ENCODE measurements at regions not wholly inside any gene's neighbourhood (a gene's known extent, or its start where the extent isn't known, plus 50 kb on each side); places are given as distances from the start of the nearest gene placed in this dataset.
"Not testable (repeated sequence)": the region's sequence is repeated elsewhere in the genome, so short reads cannot be mapped to it uniquely, and the experiment has no call there.

DNA sequence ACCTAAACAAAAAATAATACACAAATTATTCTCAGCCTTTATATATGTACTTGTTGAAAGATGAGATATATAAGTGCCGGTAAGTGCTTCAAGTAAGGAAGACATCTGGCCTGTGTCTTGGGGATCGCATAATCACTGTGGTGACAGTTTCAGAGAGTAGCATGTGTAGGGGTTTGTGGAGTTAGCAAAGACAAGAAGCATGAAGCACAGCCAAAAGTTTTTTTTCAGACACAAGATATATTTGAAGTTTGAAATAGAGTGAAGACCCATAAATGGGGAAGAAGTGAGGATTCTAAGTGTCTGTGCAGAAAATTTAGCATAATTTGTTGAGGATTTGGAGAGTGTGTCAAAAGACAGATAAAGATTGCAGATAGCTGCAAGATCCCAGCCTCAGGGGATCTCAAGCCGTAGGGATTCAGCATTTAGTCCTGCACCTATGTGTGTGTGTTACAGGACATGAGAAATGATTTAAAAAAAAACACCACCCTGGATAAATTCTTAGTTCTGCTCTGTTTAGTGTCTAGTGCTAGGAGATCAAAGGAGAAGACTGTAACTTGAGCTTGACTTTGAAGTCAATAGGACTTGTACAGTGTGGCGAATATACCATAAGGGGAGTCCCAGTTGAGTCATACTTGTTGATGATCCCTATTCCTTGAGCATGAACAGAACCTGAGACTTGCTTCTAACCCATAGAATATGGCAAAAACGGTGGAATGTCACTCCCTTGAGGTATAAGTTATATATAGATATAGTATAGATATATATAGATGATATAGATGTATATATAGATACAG, 123.9 kb upstream of the GRM7 start:
- no peak for DNase-seq (ENCODE audit: low read depth)

DNA sequence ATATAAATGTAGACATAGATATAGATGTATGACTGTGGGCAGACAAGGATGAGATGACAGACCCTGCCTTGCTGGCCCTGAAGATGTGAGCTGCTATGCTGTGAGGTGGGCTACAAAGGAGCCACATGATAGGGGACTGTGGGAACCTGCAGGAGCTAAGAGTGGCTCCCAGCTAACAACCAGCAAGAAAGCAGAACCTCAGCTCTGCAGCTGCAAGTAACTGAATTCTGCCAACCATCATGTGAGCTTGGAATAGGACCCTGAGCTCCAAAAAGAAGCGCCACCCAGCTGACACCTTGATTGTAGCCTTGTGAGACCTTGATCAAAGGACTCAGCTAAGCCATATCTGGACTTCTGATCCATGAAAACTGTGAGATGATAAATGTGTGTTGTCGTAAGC, 123.3 kb upstream of the GRM7 start:
- DNase-seq (ENCODE audit: low read depth): no peak

DNA sequence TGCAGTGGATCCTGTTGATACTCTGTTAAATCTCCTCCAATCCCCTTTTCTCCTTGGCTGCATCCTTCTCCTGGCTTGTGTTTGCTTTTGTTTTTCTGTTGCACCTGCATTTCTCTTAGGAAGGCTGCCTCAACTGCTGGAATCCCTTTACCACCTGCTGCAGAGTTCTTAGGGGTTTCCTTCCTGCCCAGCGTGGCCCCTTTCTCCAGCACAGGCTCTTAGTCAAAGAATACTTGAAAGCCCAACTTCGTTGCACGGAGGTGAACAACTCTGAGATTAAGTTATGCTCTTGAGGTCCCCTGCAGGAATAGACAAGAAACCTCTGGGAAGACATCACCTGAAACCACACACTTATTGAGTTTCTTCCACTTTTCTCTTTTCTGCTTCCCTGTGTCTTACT, 121.6 kb upstream of the GRM7 start:
- no peak for DNase-seq (ENCODE audit: low read depth)

DNA sequence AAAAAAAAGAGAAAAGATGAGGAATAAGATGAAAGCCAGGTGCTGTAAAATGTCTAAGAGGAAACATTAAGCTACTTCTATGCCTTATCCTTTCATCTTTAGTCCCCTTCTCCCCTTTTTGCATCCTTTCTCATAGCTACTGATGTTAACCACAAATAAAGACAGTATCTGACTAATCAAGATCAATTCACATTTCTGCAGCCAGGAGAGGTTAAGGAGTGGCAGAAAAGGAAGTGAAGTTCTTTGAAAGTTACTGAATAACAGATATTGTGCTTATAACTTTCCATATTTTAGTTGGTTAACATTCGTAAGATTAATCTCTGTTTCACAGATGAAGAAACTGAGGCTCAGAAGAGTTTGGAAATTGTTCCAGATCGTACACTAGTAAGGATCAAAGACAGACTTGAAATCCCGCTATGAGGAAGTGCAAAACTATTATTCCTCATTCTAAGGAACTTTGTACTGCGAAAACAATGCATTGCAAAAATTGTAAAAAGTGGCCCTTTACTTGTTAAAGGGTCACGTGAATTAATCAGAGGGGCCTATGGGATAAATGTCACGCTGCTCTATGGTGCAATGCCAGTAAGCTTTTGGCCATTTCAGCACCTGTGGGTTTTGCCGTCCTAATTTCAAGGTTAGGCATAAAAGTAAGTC, 117.7 kb upstream of the GRM7 start:
- no peak for DNase-seq (ENCODE audit: low read depth)

DNA sequence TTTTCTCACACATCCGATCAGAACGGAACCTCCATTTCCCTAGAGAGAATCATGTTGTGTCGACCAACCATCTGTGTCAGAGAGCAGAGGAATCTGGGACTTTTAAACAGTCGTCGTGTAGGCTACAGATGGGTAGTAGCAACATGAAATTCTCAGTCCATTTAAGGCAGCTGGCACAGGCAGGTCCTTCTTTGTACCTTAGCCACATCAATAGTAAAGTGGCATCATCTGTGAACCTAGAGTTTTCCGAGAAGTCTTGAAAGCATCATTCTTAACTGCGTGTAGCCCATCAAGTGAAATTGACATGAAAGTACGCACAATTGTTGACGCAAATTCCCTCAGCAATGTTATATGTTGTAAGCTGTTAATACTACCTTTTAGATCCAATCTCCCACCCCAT, 114.5 kb upstream of the GRM7 start:
- DNase-seq (ENCODE audit: low read depth): no peak

DNA sequence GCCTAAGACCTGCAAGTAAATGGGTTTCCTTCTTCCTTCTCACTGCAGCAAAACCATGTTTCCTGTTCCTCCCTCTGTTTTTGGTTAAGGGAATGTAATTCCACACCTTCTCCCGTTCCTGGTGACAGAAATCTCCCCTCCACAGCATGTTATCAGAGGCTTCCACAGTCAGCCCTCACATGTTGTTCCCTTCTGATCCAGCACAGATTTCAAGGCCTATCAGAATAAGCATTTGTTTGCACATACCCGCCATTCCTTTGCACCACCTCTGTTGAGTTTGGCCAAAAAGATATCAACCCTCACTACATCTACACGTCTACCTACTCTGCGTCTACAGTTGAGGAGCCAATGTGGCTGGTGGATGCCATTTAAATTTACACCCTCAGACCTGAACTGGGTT, 113.9 kb upstream of the GRM7 start:
- no peak for DNase-seq (ENCODE audit: low read depth)

DNA sequence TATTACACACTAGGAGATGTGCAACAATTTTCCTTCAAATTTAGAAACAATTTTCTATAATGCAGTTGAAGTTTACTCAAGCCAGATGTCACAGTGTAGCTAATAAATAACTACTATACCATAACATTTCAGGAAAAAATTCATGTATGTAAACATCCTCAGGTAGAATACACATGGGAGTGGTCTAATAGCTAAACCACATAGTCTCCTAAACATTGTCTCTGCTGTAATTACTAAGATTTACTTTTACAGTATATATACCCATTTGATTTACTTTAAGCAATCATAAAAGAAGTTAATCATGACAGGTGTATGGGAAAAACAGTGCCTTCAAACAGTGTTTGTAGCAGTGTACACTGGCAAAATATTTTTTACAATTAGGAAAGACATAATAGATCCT, 110.1 kb upstream of the GRM7 start:
- DNase-seq (ENCODE audit: low read depth): no peak

DNA sequence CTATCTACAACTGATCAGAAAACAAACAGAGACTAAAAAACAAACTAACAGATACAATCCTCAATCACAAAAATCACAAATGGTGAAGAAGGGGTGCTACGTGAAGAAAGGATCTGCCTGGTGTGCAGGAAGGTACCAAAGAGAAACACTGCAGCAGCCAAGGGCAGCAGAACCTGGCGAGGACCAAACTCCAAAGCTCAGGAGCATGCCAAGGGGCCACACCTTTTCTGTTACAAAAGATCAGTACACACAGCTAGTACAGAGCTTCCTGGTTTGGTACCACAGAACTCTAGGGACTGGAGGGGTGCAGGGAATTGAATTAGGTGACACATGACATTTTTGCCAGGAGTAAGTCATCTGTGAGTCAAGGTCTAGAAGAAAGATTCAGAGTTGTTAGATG, 107.4 kb upstream of the GRM7 start:
- DNase-seq (ENCODE audit: low read depth): no peak

DNA sequence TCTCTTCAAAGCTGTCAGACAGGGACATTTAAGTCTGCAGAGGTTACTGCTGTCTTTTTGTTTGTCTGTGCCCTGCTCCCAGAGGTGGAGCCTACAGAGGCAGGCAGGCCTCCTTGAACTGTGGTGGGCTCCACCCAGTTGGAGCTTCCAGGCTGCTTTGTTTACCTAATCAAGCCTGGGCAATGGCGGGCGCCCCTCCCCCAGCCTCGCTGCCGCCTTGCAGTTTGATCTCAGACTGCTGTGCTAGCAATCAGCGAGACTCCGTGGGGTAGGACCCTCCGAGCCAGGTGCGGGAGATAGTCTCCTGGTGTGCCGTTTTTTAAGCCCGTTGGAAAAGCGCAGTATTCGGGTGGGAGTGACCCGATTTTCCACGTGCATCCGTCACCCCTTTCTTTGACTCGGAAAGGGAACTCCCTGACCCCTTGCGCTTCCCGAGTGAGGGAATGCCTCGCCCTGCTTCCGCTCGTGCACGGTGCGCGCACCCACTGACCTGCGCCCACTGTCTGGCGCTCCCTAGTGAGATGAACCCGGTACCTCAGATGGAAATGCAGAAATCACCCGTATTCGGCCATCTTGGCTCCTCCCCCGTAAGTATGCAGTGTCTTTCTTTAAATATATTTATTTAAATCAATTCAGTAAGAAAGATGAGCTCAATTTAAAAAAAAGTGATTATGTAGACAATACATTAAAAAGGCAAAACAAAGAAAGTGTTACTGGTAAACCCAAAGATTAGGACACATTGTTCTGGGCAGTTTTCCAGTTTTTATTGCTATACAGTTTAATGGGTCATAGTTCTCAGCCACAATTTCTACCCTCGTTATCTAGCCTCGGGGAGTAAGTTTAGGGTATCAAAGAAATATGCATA, 91.2 kb upstream of the GRM7 start:
- DNase-seq (ENCODE audit: low read depth): not testable (repeated sequence)

DNA sequence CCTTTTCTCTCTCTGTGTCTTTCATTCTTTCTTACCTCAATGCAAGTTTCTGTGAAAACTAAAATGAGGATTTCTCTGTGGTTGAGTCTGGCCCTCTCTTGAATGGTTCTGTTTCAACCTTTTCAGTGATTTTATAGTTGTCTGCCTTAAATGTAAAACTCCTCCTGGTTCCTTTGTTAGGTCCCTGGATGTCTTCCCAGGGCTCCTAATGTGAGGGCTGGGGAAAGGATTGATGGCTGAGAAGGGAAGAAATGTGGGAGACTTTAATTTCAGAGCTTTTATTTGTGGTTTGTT, 90.6 kb upstream of the GRM7 start:
- no peak for DNase-seq (ENCODE audit: low read depth)

DNA sequence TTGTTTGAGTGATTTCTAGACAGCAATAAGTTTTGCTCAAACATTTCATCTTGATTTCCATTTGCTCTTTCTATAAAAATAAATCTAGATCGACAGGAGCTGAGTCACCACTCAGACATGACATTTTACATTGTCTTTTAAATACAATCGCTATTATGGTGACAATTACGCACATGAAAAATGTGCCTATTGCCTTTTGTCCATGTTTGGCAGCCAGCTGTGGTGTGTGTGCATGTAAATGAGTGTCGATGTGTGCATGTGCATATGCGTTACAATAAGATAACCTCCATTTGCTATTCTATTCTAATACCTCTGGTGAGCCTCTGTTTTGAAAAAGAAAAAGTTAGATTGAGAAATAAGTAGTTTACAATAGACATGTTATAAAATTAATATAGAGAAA, 89.7 kb upstream of the GRM7 start:
- DNase-seq (ENCODE audit: low read depth): no peak

DNA sequence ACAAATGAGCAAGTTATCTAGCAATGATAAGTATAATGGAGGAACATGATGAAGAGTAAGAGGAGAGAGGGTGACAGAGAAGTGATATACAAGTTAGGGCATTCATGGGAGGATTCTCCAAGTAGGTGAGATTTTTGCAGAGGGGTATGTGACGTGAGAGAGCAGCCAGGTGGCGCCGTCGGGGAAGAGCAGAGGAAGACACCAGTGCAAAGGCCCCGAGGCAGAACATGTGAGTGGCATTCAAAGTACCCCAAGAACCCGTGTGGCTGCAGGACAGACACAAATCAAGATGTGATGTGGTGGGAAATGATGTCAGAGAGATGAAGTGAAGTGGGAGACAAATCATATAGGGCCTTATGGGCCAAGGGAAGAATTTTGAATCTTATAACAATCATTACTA, 81.8 kb upstream of the GRM7 start:
- DNase-seq (ENCODE audit: low read depth): no peak

DNA sequence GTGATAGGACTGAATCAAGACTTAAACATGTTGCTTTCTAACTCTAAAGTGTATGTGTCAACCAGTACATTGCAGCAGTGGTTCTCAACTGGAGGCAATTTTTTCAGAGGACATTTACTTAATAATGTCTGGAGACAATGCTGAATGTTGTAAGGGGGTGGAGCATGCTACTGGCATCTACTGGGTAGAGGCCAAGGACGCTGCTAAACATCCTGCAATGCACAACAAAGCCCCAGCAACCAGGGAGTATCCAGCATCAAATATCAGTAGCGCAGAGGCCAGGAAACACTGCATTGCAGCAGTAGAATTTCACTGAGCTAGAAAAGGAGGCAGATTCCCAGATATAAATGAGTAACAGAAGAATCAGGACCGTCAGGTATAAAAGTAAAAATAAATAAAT, 79.8 kb upstream of the GRM7 start:
- DNase-seq (ENCODE audit: low read depth): no peak

DNA sequence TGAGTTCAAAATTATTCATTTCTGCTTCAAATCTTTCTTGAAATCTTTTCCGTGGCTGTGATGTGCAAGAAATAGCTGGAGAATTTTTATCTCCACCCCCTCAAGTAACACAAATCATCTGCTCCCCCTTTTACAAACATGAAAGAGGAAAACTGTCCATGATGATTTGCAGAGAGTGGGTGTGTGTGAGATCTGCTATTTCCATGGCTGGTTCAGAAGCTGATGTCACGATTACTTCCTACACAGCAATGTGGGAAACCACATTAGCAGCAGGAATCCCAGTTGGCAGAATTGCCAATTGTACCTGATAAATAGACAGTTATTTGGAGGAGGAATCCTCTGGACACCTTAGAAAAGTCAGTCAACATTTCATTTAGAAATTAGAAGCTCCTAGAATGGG, 75.2 kb upstream of the GRM7 start:
- no peak for DNase-seq (ENCODE audit: low read depth)

DNA sequence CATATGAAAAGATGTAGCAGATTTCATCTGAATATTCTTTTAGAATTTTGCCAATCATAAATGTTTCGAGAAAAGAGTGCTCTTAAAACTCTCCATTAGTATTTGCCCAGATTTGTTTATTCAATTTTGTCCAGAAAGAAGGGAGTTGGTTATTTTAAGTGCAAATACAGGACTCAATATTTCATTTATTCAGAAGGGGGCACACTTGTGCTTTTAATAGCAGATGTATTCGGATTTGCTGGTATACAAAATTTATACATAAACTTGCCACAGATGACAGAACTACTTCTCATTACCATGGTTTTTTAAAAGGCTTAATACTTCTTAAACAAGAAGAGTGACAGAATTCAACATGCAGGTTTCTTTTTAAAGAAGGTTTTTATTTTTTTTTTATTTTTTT, 69.8 kb upstream of the GRM7 start:
- DNase-seq (ENCODE audit: low read depth): no peak

DNA sequence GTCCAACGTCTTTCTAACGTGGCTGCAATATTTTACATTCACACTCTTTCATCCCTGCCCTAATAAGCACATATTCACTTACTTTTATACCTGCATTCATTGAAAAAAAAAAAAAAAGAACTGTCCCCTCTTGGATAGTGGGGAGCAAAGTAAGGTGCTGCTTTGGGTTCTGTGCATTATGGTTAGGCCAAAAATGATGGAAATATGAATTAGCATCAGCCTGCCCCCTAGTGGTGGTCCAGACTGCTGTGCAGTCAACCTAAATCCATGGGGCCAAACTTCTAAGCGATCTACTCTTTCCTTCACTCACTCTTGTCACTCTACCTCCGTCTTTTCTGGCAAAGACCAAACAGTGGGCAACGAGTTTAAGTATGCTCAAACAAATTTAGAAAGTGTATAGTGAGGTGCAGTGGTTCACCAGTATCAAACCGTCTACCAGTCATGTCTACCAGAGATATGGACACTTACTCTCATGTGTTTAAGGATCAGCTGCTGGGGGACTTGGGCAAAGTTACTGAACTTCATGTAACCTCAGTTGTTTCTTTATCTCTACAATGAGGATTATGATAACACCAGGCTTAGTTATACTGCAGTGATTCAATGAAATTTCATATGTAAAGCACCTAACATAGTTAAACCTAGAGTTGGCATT, 61.5 kb upstream of the GRM7 start:
- DNase-seq (ENCODE audit: low read depth): no peak

DNA sequence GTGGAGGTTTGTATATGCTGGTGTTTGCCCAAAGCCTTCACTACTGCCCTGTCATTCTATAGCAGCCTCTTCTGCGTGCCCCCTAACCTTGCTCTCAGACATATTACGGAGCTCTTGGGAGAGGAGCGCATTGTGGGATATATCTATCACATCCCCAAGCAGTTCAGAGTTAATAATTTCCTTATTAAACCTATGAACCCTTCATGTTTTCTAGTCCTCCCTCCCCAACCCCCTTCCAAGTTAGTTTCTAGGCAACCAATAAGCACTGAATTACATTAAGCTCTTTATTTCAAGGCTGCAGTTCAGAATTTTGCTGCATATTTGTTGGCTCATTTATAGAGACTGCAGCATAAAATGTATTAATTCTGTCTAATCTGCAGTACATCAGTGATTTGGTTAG, 57.3 kb upstream of the GRM7 start:
- no peak for DNase-seq (ENCODE audit: low read depth)

DNA sequence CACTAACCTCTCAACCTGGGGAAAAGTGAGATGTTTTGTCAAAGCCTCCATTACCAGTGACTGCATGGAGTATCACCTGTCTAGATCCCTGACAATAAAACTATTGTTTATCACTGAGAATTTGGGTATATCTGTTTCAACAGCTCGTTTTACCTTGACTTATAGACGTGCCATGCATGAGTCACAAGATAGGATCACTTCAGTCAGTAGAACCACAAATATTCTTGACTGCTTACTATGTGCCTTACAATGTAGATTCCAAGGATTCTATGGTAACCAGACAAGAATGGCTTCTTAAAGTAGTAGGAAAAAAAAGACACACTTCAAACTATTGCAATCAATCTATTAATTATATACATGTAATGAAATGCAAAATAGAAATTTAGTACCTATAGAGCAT, 55.7 kb upstream of the GRM7 start:
- no peak for DNase-seq (ENCODE audit: low read depth)

DNA sequence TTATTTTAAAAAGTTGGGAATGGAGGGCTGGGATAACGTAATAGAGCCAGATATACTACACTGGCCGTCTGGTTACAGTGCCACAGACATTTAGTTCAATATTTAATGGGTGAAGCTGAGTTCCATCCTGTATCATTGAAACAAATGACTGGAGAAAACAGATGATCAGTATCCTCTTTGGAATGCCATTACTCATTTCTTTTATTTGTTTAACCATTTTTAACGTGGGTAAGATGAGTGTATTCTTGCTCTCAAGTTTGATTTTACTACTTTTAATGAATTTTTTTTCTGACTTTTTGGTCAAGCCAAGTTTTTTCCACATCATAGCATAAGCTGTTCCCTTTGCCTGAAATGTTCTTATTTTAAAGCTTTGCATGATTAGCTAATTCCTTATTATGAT, 53.9 kb upstream of the GRM7 start:
- DNase-seq (ENCODE audit: low read depth): no peak

DNA sequence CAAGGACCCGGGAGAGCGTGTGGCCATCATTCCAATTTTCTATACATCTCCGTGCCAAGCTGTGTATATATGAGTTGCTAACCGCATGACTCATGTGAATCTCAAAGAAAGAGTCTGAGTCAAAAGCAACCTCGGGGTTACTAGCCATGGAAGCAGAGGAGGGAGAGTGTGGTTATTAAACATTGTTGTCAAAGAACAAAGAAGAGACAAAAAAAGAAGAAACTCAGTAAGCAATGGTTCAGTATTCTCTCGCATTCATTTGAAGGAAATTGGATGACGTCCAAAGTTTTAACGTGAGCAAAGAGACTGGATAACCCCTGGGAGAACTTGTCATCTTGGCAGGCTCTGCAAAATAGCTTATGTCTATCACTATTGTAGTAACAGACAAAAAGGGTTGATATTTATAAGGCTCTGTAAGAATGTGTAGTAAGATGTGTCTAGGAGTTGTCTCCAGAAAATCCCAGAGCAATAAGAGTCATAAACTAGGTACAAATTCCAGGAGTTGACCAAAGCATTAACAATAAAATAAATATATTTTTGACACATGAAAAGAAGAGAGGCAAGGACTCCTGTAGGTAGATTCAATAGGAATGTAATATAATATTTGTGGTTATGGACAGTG, 52.8 kb upstream of the GRM7 start:
- no peak for DNase-seq (ENCODE audit: low read depth)

DNA sequence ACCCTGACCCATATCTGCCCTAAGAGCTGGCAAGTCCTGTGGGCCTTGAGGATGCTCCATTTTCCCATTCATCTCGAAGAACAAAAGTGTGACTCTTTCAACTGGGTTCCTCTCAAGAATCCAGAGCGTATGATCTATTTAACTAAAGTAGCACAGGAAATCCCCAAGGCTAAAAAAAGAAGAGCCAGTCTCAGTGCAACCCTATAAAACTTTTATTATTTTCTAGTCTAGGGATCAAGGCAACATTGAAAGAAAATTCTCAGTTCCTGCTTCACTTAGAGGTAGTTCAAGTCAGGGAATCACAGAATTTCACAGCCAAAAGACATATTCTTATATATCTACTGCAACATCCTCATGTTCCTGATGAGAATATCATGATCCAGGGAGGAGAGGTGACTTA, 51.6 kb upstream of the GRM7 start:
- no peak for DNase-seq (ENCODE audit: low read depth)

Measured in myocyte (in vitro differentiated cells).